Caco-2 (cell line): ENCODE measurements at regions not wholly inside any gene's neighbourhood (a gene's known extent, or its start where the extent isn't known, plus 50 kb on each side); places are given as distances from the start of the nearest gene placed in this dataset.
A peak's percentile ranks its signal among the peaks of the same experiment; 100 is the strongest.

Source experiments
- BruUV-seq: library from RNA; stranded (reverse); fragments of 400-500 nt; replicated peaks from 2 replicates; lab custom pipeline; 2021; lab: Mats Ljungman, UMichigan
- CTCF ChIA-PET: fragments of 300-600 bp; sonication (Branson Sonifier 250); formaldehyde crosslinking; loops from one replicate; lab custom pipeline; 2022; ENCODE audit warnings: antibody characterized with exemption; lab: Charles Lee
- POLR2A ChIA-PET: fragments of 300-600 bp; sonication (Branson Sonifier 250); formaldehyde crosslinking; loops from one replicate; lab custom pipeline; 2022; ENCODE audit warnings: antibody characterized with exemption; lab: Charles Lee
- DNase-seq, 2 experiments: peaks; one replicate each; pipeline versions ENCODE4 v3.0.0 to v3.0.0-alpha.2; 2020 to 2022
- H3K27me3 ChIP-seq: replicated peaks from 2 replicates; pipeline ENCODE4 v1.6.0; 2011; ENCODE audit warnings: low read length; ENCODE audit not compliant: control insufficient read depth, insufficient read depth
- H3K36me3 ChIP-seq: 2 replicates; pipeline ENCODE4 v1.5.1; 2011; ENCODE audit warnings: low read length; ENCODE audit not compliant: control insufficient read depth, insufficient read depth
- H3K4me1 ChIP-seq: fragments of 250-450 bp; sonication (Bioruptor Pico); 2 replicates; pipeline ENCODE4 v1.5.1; 2020; ENCODE audit warnings: mild to moderate bottlenecking
- H3K4me3 ChIP-seq: 2 replicates; pipeline ENCODE4 v1.5.1; 2011; ENCODE audit warnings: low read depth, mild to moderate bottlenecking, control low read depth, low read length
- H3K9me3 ChIP-seq: fragments of 250-450 bp; sonication (Bioruptor Pico); 2 replicates; pipeline ENCODE4 v1.5.1; 2020; ENCODE audit warnings: mild to moderate bottlenecking, moderate library complexity
- H3K27ac Mint-ChIP-seq: one replicate; pipeline ENCODE4 v1.8.0; 2022; ENCODE audit warnings: mixed read lengths; ENCODE audit not compliant: unreplicated experiment
- H3K27me3 Mint-ChIP-seq: one replicate; pipeline ENCODE4 v1.8.0; 2022; ENCODE audit warnings: mixed read lengths; ENCODE audit not compliant: insufficient read depth, unreplicated experiment
- H3K36me3 Mint-ChIP-seq: one replicate; pipeline ENCODE4 v1.8.0; 2022; ENCODE audit warnings: mild to moderate bottlenecking, mixed read lengths; ENCODE audit not compliant: insufficient read depth, unreplicated experiment
- H3K4me1 Mint-ChIP-seq: one replicate; pipeline ENCODE4 v1.8.0; 2022; ENCODE audit warnings: low read depth, mixed read lengths; ENCODE audit not compliant: unreplicated experiment
- H3K4me3 Mint-ChIP-seq: one replicate; pipeline ENCODE4 v1.8.0; 2022; ENCODE audit warnings: mild to moderate bottlenecking, moderate library complexity, mixed read lengths; ENCODE audit not compliant: unreplicated experiment
- H3K9me3 Mint-ChIP-seq: one replicate; pipeline ENCODE4 v1.8.0; 2022; ENCODE audit warnings: mixed read lengths; ENCODE audit not compliant: unreplicated experiment
- CTCF ChIP-seq, 2 experiments: fragments of 200-600 bp in 1 of 2; IDR thresholded peaks; 1 replicate in 1 of 2; 2 replicates in 1 of 2; pipeline versions ENCODE4 v1.5.1 to v1.8.0; 2011 to 2022; ENCODE audit warnings: antibody characterized with exemption in 1 of 2, control low read depth in 1 of 2, inconsistent platforms in 1 of 2, low read depth in 1 of 2, low read length in 1 of 2, mild to moderate bottlenecking in 1 of 2, moderate library complexity in 1 of 2; ENCODE audit not compliant: insufficient read depth in 1 of 2, severe bottlenecking in 1 of 2, unreplicated experiment in 1 of 2
- intact Hi-C: fragments of 100-400 bp; cut with micrococcal nuclease; formaldehyde crosslinking; loops from one replicate; pipeline ENCODE4 v1.10.0; 2022; ENCODE audit not compliant: unreplicated experiment

GRCh38 chr2:37587817-37588216 is 83.6 kb downstream of the CDC42EP3 start:
- no peak overlapping the region for H3K27ac Mint-ChIP-seq
- no peak overlapping the region for H3K4me3 Mint-ChIP-seq
- no peaks in the 10 kb centered on the region for H3K36me3 ChIP-seq
- peaks cover 55% of the 10 kb centered on the region for H3K4me1 Mint-ChIP-seq
- peaks cover 75% of the 10 kb centered on the region for H3K4me1 ChIP-seq
- no TSS peak for BruUV-seq
- H3K9me3 ChIP-seq, result no peaks in the 10 kb centered on the region
- CTCF ChIA-PET, result interaction anchor here (1.3 kb wide), 1 partner anchor 173 kb away, joined by 4 read pairs; no protein-coding TSS in a partner anchor
- intact Hi-C loops, result no loop called here
- no peaks in the 10 kb centered on the region for H3K9me3 Mint-ChIP-seq
- H3K27me3 Mint-ChIP-seq, result no peaks in the 10 kb centered on the region
- no peak for TF ChIP-seq CTCF (IDR thresholded peaks at IDR 0.05; ENCODE audit: insufficient read depth in 1 of 2, low read depth in 1 of 2, low read length in 1 of 2, severe bottlenecking in 1 of 2, unreplicated experiment in 1 of 2)
- POLR2A ChIA-PET, result interaction anchor here (0.6 kb wide), 1 partner anchor 265 kb away, joined by 6 read pairs; no protein-coding TSS in a partner anchor
- no peak overlapping the region for H3K4me3 ChIP-seq
- no peaks in the 10 kb centered on the region for H3K27me3 ChIP-seq
- H3K36me3 Mint-ChIP-seq, result no peaks in the 10 kb centered on the region
- no peak for DNase-seq

GRCh38 chr2:37588316-37588777 is 83.1 kb downstream of the CDC42EP3 start:
- H3K27me3 ChIP-seq, result no peaks in the 10 kb centered on the region
- Mint-ChIP-seq H3K36me3 (no peaks in the 10 kb centered on the region), H3K9me3 (peaks cover under 1% of the 10 kb centered on the region), H3K4me1 (peaks cover 51% of the 10 kb centered on the region), H3K27ac (peak overlapping the region; percentile 12), H3K27me3 (no peaks in the 10 kb centered on the region), H3K4me3 (no peak overlapping the region)
- CTCF ChIA-PET, result interaction anchor here (1.3 kb wide), 1 partner anchor 173 kb away, joined by 4 read pairs; no protein-coding TSS in a partner anchor
- intact Hi-C loops, result no loop called here
- no peak for TF ChIP-seq CTCF (IDR thresholded peaks at IDR 0.05; ENCODE audit: insufficient read depth in 1 of 2, low read depth in 1 of 2, low read length in 1 of 2, severe bottlenecking in 1 of 2, unreplicated experiment in 1 of 2)
- H3K9me3 ChIP-seq, result peaks cover 4% of the 10 kb centered on the region; the same call in 1 of the 2 replicates
- POLR2A ChIA-PET, result no interaction called here
- peak in 1 of 2 experiments; percentile 22 for DNase-seq
- H3K36me3 ChIP-seq, result no peaks in the 10 kb centered on the region
- H3K4me3 ChIP-seq, result no peak overlapping the region
- H3K4me1 ChIP-seq, result peaks cover 70% of the 10 kb centered on the region
- no TSS peak for BruUV-seq

- Histone ChIP-seq H3K27me3 (no peaks in the 10 kb centered on the region), H3K4me1 (peaks cover 62% of the 10 kb centered on the region), H3K36me3 (no peaks in the 10 kb centered on the region), H3K9me3 (peaks cover 10% of the 10 kb centered on the region; the same call in 1 of the 2 replicates), H3K4me3 (no peak overlapping the region)
- no TSS peak for BruUV-seq
- TF ChIP-seq CTCF (IDR thresholded peaks at IDR 0.05; ENCODE audit: insufficient read depth in 1 of 2, low read depth in 1 of 2, low read length in 1 of 2, severe bottlenecking in 1 of 2, unreplicated experiment in 1 of 2), result no peak
- DNase-seq, result no peak
- Mint-ChIP-seq H3K27me3 (no peaks in the 10 kb centered on the region), H3K4me3 (no peak overlapping the region), H3K9me3 (peaks cover 9% of the 10 kb centered on the region), H3K27ac (no peak overlapping the region), H3K36me3 (no peaks in the 10 kb centered on the region), H3K4me1 (peaks cover 41% of the 10 kb centered on the region)
- intact Hi-C loops, result no loop called here
- ChIA-PET CTCF (no interaction called here), POLR2A (no interaction called here)
Observed at GRCh38 chr2:37589298-37589697, 82.1 kb downstream of the CDC42EP3 start.
